Stimulated activated CD4-positive, alpha-beta T cell treated with anti-CD3 and anti-CD28 coated beads, Interleukin-4, amount 100 ng/mL, for 1 hour (primary cell): ENCODE measurements at regions not wholly inside any gene's neighbourhood (a gene's known extent, or its start where the extent isn't known, plus 50 kb on each side); places are given as distances from the start of the nearest gene placed in this dataset.

Experiments
- DNase-seq: peaks from one replicate; pipeline ENCODE4 v3.0.0-alpha.2; 2020

- DNase-seq: no peak
Measured at GRCh38 chr1:53400761-53401674, 58.2 kb upstream of the DMRTB1 start.

GRCh38 chr1:53401813-53402745 is 57.1 kb upstream of the DMRTB1 start:
- no peak for DNase-seq

GRCh38 chr1:53402891-53403655 is 56.1 kb upstream of the DMRTB1 start:
- DNase-seq: no peak

- no peak for DNase-seq
Measured at GRCh38 chr1:53405737-53406136, 53.5 kb upstream of the DMRTB1 start.

GRCh38 chr1:53406551-53407235 is 52.5 kb upstream of the DMRTB1 start:
- no peak for DNase-seq

GRCh38 chr1:53408013-53408754 is 51.0 kb upstream of the DMRTB1 start:
- DNase-seq: no peak

- no peak for DNase-seq
Measured at GRCh38 chr1:53408755-53409129, 50.5 kb upstream of the DMRTB1 start.

- DNase-seq: no peak
Measured at GRCh38 chr1:53409233-53409632, 50.0 kb upstream of the DMRTB1 start.
